BJ (cell line): ENCODE measurements at regions not wholly inside any gene's neighbourhood (a gene's known extent, or its start where the extent isn't known, plus 50 kb on each side); places are given as distances from the start of the nearest gene placed in this dataset.

Experiments used
- CTCF ChIA-PET: fragments of 350-600 bp; formaldehyde crosslinking; extraction: SDS; loops from one replicate; lab custom pipeline; 2021; ENCODE audit warnings: antibody characterized with exemption, inconsistent platforms; lab: Yijun Ruan, JAX
- POLR2A ChIA-PET: fragments of 300-600 bp; sonication (Branson Sonifier 250); formaldehyde crosslinking; extraction: SDS; loops from one replicate; lab custom pipeline; 2021; ENCODE audit warnings: antibody characterized with exemption; lab: Charles Lee
- DNase-seq: peaks from one replicate; pipeline ENCODE4 v3.0.0-alpha.2; 2011; ENCODE audit warnings: low read depth
- H3K27me3 ChIP-seq: 2 replicates; pipeline ENCODE4 v1.6.0; 2011; ENCODE audit warnings: low read length; ENCODE audit not compliant: control insufficient read depth, insufficient read depth
- H3K36me3 ChIP-seq: 2 replicates; pipeline ENCODE4 v1.5.1; 2011; ENCODE audit warnings: low read length; ENCODE audit not compliant: control insufficient read depth, insufficient read depth
- H3K4me3 ChIP-seq: 2 replicates; pipeline ENCODE4 v1.5.1; 2011; ENCODE audit warnings: low read depth, mild to moderate bottlenecking, control low read depth, low read length
- TF ChIP-seq, protein P1 (sequence below): IDR thresholded peaks from 2 replicates; pipeline ENCODE4 v1.5.1; 2011; ENCODE audit warnings: low read depth, mild to moderate bottlenecking, control low read depth, inconsistent platforms, low read length, moderate library complexity; ENCODE audit not compliant: insufficient read depth

GRCh38 chr1:81172483-81172882, 628.3 kb upstream of the ADGRL2 start:
- H3K27me3 ChIP-seq = no peaks in the 10 kb centered on the region
- no peak for DNase-seq
- POLR2A ChIA-PET = no interaction called here
- no peaks in the 10 kb centered on the region for H3K36me3 ChIP-seq
- TF ChIP-seq, protein P1, sequence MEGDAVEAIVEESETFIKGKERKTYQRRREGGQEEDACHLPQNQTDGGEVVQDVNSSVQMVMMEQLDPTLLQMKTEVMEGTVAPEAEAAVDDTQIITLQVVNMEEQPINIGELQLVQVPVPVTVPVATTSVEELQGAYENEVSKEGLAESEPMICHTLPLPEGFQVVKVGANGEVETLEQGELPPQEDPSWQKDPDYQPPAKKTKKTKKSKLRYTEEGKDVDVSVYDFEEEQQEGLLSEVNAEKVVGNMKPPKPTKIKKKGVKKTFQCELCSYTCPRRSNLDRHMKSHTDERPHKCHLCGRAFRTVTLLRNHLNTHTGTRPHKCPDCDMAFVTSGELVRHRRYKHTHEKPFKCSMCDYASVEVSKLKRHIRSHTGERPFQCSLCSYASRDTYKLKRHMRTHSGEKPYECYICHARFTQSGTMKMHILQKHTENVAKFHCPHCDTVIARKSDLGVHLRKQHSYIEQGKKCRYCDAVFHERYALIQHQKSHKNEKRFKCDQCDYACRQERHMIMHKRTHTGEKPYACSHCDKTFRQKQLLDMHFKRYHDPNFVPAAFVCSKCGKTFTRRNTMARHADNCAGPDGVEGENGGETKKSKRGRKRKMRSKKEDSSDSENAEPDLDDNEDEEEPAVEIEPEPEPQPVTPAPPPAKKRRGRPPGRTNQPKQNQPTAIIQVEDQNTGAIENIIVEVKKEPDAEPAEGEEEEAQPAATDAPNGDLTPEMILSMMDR = no peak
- CTCF ChIA-PET = interaction anchor here (1.3 kb wide), 1 partner anchor 34 kb away, joined by 3 read pairs; no protein-coding TSS in a partner anchor
- no peak overlapping the region for H3K4me3 ChIP-seq

- ChIA-PET CTCF (no interaction called here), POLR2A (no interaction called here)
- Histone ChIP-seq H3K27me3 (no peaks in the 10 kb centered on the region), H3K4me3 (no peak overlapping the region), H3K36me3 (no peaks in the 10 kb centered on the region)
- DNase-seq = no peak
- TF ChIP-seq, protein P1 = no peak
Observed at GRCh38 chr1:81170721-81171120, 630.0 kb upstream of the ADGRL2 start.

DNA sequence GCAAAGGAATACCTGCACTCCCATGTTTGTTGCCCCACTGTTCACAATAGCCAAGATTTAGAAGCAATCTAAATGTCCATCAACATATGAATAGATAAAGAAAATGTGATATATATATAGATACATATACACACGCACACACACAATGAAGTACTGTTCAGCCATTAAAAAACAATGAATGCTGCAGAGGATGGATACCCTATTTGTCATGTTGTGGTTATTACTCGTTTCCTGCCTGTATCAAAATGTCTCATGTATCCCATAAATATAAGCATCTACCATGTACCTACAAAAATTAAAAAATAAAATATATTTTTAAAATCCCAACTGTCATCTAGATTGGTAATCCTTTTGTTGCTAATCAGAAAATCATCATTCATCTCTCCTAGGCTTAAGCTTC, 634.8 kb upstream of the ADGRL2 start:
- TF ChIP-seq, protein P1 = no peak
- CTCF ChIA-PET = no interaction called here
- H3K27me3 ChIP-seq = no peaks in the 10 kb centered on the region
- H3K36me3 ChIP-seq = no peaks in the 10 kb centered on the region
- H3K4me3 ChIP-seq = no peak overlapping the region
- POLR2A ChIA-PET = no interaction called here
- no peak for DNase-seq

- CTCF ChIA-PET = no interaction called here
- TF ChIP-seq, protein P1 = no peak
Observed at GRCh38 chr1:81160696-81161095, 640.0 kb upstream of the ADGRL2 start.

DNA sequence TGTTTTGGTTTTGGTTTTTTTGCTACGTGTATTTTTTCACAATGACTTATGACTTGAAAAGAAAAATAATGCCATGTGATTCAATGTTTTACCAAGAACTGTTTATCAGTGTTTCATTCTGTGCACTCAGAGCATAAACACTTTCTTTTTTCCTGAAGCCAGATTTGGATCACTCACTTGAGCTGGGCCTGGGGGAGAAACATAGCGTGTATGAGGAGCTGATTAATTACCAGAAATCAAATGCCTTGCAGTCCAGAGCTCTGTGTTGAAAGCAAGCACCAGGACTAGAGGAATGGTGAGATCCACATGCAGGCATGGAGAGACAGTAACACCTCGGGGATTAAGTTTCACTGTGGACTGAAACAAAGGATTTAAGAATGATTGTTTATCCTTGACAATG, 642.1 kb upstream of the ADGRL2 start:
- no peak overlapping the region for H3K4me3 ChIP-seq
- POLR2A ChIA-PET = no interaction called here
- DNase-seq = peak; percentile 41
- TF ChIP-seq, protein P1 = no peak
- CTCF ChIA-PET = interaction anchor here (1.2 kb wide), 1 partner anchor 13 kb away, joined by 3 read pairs; no protein-coding TSS in a partner anchor
- no peaks in the 10 kb centered on the region for H3K27me3 ChIP-seq
- H3K36me3 ChIP-seq = no peaks in the 10 kb centered on the region

More at GRCh38 chr1:81160696-81161095, 640.0 kb upstream of the ADGRL2 start:
- Histone ChIP-seq H3K27me3 (no peaks in the 10 kb centered on the region), H3K4me3 (no peak overlapping the region), H3K36me3 (no peaks in the 10 kb centered on the region)
- POLR2A ChIA-PET = no interaction called here
- DNase-seq = no peak
